Hematopoietic multipotent progenitor cell (in vitro differentiated cells): ENCODE measurements at regions not wholly inside any gene's neighbourhood (a gene's known extent, or its start where the extent isn't known, plus 50 kb on each side); places are given as distances from the start of the nearest gene placed in this dataset.

Experiments used
- DNase-seq, 3 donors: peaks; one replicate each; pipeline ENCODE4 v3.0.0-alpha.2; 2011 to 2015; ENCODE audit warnings: low read depth in 2 of 3, low spot score in 2 of 3

DNA sequence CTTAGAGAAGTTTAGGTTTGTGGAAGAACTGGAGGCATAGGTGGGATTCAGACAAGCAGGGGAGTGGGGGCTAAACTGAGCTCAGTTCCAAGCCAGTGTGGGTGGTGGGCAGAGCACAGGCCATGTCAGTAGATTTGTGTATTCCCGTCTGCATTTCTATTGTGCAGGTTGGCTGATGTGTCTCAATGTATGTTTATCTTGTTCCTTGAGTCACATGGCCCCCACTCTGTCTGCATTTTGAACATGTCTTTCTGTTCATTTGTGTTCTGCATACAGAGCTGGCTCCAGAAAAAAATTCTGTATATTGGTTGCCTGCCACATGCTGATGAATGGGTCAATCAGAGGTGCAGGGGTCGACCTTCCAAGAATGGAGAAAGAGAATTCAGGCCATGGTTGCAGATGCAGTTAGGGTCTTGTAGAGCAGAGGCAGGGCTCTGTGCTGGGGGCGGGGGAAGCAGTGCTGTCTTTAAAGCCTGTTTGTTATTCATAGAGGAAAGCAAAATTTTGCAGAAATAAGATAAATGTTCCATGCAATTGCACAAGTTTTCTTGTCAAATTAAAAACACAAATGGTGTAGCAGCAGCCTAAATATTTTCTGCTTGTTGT is 166.7 kb downstream of the CDH26 start:
- DNase-seq = no peak

DNA sequence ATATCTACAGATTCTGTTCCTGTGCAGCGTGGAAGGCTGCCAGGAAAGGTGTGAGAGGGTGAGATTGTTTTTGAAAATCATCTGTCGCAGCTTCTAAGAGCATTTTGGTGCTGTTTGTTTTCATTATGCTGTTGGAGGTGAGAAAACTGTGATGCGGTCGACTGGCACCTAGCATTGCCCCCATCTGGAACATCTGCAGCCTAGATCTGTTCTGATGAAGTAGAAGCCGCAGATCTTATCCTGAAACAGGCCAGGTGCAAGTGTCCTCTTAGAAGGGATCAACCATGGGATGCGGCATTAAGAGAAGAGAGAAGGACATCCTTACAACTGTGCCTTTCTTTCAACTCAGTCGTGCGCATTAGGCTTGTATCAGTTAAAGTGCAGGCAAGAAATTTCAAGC is 167.3 kb downstream of the CDH26 start:
- DNase-seq = no peak

DNA sequence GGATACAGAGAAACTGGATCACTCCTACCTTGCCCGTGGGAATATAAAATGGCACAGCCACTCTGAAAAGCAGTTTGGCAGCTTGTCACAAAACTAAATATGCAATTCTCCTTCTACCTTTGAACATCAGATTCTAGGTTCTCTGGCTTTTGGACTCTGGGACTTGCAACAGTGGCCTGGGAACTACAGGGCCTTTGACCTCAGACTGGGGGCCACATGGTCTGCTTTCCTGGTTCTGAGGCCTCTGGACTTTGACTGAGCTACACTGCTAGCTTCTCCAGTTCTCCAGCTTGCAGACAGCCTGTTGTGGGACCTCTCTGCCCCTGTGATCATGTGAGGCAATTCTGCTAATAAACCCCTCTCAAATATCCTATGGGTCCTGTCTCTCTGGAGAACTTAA is 168.8 kb downstream of the CDH26 start:
- DNase-seq = no peak

DNA sequence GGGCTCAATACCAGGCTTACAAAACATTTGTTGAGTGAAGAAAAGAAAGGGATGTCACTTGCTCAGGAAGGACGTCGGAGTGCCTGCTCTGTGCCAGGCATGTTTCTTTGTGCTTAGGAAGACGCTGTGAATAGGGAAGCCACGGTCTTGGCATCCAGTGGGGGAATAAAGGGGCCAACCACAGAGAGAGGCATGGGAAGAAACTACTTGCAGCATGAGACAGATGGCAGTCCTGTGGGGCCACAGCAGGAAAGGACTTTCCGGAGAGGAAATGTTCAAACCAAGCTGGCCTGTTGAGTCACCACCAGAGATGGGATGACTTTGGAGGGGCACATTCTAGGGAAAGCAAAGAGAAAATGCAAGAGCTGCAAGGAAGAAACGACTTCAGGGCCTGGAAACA is 173.2 kb downstream of the CDH26 start:
- peak in 2 of 3 donors; percentile 70 to 82 for DNase-seq

DNA sequence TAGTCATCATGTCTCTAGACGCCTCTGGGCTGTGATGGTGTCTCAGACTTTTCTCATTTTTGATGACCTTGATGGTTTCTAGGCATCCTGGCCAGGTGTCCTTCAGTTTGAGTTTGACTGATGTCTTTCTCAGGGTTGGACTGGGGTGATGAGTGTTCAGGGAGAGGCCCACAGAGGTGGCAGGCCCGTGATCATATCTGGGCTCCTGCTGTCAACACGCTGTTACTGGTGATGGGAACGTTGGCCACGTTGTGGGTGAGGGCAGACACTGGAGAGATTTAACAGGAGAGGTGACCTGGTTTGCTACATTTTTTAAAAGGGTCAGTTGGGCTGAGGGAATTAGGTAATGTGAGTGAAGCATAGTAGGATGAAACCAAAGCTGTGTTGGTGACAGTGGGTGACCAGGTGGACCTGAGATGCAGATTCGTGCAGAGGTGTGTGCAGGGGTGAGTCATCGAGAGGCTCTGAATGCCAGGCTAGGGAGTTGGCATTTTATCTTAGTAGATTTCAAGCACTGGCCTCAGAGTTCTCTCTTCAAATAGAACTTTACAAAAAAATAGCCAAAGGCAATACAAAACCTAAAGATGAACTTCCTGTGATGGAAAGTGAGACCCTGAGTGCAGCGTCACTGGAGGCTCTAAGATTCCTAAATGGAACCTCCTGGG is 174.1 kb downstream of the CDH26 start:
- no peak for DNase-seq

DNA sequence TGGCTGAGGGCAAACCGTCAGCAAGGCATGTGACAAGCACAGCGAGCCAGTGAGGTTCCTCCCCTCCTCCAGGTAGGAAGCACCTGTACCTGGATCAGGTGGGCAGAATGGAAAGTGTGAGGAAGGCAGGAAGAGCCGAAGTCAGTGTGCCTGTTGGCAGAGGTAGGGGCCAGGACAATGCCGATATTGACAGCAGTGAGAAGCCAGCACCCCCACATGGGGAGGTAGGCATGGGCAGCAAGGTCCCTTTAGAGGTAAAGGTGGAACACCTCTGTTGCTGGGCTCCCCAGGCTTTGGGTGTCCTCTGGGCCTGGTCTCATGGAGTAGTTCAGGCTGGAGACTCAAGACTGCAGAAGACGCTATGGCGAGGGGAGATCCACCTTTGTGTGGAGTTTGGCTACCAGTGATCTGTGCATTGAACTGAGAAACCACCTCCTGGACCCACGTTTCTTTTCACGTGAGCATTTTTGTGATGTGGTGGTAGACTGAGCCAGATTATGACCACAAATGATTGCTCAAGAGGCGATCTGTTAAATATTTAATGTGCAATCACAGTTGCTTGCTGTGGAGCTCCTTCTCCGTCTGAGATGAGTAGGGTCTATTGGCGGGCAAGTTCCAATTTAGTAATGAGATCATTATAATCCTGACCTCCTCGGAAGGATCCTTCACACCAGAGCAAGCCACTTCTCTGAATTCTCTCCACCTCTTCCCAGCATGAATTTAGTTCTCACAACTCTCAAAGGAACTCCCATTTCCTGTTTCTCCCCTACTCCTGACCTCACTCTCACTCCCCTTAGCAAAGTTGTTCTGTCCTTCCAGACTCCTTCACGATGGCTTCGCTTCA is 174.8 kb downstream of the CDH26 start:
- no peak for DNase-seq

DNA sequence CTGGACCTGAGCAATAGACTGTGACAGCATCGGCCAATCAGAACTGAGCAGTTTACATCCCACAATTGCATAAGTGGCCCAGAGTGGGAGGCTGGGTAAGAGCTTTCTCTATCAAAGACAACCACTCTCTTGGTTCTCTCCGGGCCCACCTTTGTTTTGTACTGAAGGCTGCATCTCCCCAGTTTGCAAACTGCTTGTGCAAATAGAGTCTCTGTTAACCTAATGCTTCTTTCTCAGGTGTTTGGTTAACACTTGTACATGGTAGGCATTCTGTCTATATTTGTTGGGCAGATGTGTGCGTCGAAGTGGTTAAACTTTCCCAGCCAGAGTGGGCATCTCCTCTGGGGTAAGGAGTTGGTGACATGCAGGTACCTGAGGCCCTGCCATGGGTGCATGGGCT is 177.1 kb downstream of the CDH26 start:
- DNase-seq = no peak

DNA sequence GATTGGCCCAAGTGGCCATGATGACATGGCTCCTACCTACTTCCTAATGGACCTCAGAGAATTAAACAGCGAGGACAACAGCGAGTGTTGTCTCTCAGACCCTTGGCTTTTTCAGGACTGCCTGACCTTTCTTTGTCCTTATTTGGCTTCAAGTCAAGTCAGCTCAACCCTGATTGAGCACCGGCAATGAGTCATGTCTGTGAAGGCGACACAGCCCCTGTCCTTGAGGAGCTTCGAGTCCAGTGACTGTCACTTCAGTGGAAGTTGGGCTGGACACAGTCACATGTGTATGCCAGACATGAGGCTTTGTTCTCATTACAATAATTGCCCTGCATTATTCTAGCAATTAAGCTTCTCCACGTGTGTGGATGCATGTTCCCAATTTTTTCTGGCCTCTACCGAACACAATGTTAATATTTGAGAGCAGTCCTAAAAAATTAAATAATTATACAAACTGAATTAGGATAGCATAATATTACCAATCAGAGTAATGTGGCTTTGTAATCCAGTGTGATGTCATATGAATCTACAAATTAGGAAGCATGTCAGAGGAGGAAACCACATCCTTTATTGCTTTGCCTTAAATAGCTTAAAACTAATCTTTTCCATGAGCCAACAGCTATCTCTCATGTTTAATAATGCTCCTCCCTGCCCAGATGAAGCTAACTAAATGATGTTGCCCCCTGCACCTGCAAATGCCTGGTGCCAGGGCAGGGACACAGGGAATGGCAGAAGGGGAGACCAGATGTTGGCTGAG is 178.6 kb downstream of the CDH26 start:
- peak in 1 of 3 donors; percentile 63 for DNase-seq

DNA sequence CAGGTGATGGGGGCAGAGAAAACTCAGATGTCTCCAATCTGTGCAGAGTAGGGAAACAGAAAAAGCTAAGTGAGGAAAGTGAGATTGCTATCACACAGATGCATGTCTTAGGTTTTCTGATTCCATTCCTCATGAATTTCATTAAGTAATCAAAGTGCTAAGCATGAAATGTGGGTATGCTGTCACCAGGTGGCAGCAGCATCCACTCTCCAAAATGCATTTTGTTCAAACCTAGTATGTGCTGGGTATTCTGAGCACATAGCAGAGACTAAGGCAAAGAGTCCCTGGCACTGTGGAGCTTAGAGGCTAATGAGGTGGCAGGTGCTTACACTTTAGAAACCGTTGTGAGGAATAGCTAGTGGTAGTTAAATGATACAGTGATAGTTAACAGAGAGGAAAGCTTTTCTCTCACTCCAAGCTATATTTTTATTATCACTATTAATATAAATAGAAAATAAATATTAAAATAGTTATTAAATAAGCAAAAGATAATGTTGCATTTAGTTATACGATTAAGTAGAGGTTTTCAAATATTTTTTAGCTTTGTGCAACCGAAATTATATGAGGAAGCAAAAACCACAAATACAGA is 179.5 kb downstream of the CDH26 start:
- peak in 1 of 3 donors; percentile 66 for DNase-seq

DNA sequence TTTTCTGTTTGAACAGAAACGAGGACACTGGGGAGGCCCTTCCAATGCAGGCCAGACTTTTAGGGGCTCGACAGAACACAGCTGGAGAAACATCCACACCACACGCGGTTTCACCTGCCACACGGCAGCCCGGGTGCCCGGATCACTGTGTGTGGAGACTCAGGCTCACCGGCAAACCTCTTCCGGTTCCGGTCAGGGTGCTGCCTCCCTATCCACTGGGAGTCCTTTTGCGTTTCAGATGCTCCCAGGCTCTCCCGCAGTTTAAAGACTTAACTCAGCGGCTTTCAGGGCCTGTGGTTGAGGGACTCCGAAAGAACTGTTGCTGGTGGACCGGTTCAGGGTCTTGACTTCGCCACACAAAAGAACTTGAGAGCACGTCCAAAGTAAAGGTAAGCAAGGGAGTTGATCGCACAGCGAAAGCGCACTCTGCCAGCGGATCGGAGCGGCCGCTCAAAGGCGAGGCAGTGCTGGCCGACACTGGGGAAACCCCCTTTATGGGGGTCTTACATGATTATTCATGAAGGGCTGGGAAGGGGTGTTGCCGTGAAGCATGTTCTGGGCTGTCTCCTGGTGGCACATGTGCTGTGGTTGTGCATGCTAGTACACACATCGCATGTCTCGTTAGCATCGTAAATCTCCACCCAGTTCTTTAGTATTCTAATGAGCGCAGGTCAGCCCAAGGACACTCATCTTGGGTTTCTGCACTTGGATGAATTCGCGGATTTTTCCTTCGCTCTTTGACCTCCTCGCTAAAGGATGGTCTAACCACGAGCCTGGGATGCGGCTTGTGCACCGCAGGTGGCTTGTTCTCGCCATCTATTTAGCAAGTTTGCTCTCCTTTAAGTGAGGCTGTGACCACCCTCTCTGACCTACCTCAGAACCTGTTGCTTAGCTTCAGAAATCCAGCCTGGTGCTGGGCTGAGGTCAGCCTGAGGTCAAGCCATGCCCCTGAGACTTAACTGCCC is 180.3 kb downstream of the CDH26 start:
- peak in 1 of 3 donors; percentile 51 for DNase-seq

DNA sequence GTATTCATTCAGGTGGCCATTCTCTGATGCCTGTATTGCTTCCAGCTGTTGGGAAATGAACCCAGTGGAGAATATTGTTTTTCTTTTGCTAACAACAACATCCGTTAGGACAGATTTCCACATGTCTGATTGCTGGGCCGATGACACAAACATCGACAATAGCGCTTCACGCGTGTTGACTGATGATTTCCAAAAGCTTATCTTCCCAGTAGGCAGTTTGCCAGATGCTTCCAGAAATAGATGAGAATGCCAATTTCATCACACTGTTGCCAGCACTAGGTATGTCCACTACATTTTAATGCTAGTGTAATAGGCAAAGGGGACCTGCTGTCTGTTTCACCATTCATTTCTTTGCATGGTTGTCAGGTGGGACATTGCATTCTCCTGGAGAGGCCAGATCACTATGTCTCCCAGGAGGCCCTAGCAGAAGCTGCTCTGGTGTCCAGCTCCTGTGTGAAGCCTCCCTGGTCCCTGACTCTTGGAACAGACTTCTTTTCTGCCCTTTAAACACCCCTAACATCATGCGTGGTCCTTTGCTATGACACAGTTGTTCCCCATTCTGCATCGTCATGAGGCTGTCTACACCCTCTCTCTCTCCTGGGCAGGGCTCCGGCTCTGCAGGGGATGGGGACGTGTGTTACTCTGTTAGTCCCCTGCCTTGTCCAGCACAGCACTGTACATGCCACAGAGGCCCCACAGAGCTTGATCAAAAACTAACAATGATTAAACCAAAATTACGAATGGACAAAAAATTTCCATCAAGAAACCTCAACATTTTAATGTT is 181.6 kb downstream of the CDH26 start:
- DNase-seq = peak in 1 of 3 donors; percentile 38

DNA sequence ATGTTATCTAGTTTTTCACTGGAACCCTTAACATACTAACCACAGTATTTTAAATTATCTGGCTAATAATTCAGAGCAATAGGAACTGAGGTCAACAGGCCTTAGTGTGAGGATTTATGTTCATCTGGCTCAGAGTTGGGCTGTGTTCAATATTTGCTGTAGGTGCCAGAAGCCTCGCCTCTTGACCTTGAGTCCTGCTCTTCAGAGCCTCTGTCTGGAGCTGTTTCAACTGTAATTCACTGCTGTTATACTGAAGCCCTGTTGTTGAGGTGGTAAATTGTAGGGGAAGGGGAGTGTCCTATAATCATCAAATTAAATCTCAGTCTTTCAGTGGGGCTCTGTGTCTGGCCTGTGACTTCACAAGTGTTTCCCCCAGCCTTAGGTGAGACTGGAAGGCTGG is 184.4 kb downstream of the CDH26 start:
- DNase-seq = no peak

DNA sequence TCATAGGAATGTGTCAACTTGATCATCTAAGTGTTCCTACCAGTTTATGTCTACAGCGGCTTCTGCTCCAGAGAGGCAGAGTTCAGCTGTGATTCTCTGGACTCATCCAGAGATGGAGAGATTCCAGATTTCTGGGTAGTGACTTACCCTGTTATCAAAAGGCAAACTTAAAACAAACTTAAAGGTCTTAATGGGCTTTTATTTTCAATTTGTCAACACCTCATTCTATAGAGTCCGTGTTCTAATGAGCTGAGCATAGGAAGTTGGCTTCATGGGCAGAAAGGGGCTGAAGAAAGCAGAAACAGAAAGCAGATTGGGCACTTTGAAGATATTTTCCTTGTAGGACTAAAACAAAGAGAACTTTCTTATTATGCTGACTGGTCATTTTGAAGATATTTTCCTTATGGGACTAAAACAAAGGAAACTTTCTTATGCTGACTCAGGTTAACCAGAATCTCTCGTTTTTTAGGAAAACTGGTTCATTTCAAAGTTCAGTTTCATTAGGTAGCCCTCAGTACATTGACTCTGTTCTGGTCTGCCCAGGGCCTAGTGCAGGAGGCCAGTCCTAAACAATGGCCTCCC is 185.1 kb downstream of the CDH26 start:
- DNase-seq = no peak

DNA sequence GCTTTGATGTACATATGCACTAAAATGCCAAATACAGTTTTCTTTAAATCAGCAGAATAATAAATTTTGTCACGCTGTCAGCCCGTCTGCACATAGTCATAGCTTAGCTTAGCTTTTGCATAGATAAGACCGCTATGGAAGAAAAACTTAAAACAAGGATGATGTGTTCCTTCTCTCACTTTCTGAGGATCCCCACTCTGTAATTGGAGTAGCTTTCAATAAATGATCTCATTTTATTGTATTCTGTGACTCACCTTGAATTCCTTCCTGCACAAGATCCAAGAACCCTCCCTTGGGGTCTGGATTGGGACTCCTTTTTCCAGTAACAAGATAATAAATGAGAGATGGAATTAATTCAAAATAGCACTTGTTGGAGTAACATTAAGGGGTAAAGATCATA is 186.2 kb downstream of the CDH26 start:
- no peak for DNase-seq

DNA sequence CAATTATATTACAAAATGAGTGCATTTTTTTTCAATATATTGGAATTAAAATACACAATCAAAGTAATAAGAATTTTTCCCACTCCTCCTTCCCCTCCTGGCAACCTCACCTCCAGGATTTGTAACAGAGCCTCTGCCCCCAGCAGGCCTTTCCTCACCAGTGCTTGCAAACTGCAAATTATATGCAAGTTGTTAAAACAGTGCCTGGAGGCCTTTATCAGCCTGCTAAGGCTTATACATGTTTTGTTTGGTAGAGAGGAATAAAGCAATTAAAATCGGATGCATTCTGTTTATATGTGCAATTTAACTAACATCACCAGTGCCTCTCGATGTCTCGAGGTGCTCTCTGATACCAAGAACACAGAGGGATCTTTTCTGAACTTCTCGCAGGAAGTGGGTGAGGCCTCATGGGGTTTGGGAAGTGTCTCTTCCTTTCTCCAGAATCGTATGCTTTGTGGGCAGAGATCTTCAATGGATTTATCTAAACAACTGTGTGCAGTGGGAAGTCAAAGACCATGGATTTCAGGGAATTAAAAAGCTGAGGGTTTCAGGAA is 186.8 kb downstream of the CDH26 start:
- DNase-seq = no peak

DNA sequence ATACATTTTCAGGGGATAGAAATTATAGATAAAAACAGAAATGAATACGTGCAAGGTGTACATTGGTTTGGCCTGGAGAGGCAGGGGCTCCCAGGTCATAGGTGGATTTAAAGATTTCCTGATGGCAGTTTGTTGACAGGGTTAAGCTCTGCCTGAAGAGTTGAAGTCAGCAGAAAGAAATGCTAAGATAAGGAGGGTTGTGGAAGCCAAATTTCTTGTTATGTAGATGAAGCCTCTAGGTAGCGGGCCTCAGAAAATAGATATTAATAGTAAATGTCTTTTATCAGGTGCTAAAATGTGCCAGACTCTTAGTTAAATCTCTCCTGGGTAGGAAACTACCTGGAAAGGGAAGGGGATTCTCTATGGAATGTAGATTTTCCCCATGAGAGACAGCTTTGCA is 188.8 kb downstream of the CDH26 start:
- no peak for DNase-seq

DNA sequence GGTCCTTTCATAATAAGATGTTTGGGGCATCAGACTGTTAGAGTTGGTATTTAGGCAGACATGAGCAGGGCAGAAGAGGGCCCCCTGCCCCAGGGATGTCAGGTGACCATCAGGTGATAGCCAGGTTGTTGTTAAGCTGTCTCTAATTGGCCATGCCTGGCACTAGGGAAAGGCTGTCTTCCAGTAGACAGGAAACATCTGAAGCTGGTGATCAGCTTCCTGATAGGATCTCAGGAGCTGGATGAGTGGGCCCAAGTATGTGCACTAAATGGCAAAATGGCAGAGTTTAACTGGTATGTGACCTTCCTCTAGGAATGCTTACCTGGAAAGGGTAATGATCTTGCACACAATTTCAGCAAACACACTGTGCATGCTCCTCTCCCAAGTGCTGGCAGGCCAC is 190.7 kb downstream of the CDH26 start:
- DNase-seq = no peak

DNA sequence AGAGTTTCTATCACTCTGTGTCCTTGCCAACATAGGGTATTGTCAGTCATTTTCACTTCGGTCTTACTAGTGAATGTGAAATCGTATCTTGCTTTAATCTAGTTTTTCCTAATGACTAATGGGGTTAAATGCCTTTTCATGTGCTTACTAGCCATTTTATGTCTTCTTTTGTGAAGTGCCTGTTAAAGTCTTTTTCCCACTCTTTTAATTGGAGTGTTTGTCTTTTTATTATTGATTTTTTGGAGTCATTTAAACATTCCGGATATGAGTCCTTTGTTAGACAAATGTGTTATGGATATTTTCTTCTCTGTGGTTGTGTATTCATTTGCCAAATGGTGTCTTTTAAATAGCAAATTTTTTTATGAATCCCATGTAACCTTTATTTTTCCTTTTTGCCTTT is 194.6 kb downstream of the CDH26 start:
- no peak for DNase-seq
